UCSD-AML1 (cell line): ENCODE measurements at regions not wholly inside any gene's neighbourhood (a gene's known extent, or its start where the extent isn't known, plus 50 kb on each side); places are given as distances from the start of the nearest gene placed in this dataset.

Experiments
- DNase-seq: peaks from one replicate; lab custom pipeline; 2025; ENCODE audit not compliant: unreplicated experiment; lab: John Stamatoyannopoulos, UW

GRCh38 chr5:52668544-52669185, 119.1 kb upstream of the ITGA1 start:
- DNase-seq: no peak

GRCh38 chr5:52672459-52672858, 115.3 kb upstream of the ITGA1 start:
- DNase-seq: no peak

- no peak for DNase-seq
Observed at GRCh38 chr5:52673495-52673894, 114.2 kb upstream of the ITGA1 start.

- DNase-seq: no peak
Observed at GRCh38 chr5:52674815-52675545, 112.7 kb upstream of the ITGA1 start.

- DNase-seq: no peak
Observed at GRCh38 chr5:52682492-52682891, 105.2 kb upstream of the ITGA1 start.

- DNase-seq: no peak
Observed at GRCh38 chr5:52684051-52684450, 103.7 kb upstream of the ITGA1 start.

DNA sequence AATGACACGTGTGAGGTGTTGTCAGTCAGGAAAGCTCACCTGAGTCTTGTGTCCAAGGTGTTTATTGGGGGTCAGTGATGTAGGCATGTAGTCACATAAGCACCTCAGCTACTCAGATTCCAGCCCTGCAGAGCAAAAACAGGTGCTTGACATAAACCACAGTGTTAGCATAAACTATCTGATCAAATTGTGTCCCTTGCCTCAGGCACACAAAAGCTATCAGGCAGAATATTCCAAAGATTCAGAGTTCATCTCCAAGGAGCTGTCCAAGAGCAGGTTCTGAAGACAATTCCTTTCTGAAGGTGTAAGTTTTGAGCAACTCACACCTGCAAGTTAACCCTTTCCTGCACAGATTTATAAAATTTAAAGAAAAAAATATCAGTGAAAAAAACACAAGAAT, 102.2 kb upstream of the ITGA1 start:
- DNase-seq: no peak

DNA sequence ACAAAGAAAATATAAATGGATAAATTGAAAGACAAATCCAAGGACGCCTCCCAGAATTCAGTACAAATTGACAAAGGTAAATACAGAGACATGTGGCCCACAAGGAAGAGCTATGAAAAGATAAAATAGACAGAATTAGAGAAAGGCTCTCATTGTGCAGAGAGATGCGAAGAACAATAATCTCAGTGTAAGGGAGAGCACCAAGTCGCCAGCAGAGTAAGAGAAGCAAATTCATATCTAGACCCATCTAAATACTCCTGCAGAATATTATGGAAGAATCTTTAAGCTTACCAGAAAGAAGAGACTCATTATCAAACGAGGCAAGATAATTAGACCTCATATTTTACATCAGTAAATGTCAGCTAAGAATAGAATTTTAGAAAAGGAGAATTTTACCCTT, 101.7 kb upstream of the ITGA1 start:
- DNase-seq: no peak

GRCh38 chr5:52690236-52690768, 97.4 kb upstream of the ITGA1 start:
- DNase-seq: no peak

- DNase-seq: no peak
Observed at GRCh38 chr5:52692039-52692438, 95.7 kb upstream of the ITGA1 start.

DNA sequence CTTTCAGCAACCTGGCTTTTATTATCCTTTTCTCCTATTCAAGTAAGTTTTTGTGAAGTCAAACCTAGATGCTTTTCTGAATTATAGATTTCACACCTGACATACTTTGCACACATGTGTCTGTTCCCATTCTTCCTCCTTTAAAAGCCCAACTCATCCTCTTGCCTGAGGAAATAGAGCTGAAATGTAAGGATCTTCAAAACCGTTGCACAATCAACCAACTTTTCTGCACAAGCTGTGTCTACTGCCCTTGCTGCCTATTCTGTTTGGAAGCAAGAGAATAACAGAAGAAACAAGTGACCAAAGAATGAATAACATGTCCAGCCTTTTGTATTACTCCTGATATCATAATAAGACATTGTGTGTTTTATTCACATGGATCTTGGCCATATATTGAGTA, 95.1 kb upstream of the ITGA1 start:
- no peak for DNase-seq

DNA sequence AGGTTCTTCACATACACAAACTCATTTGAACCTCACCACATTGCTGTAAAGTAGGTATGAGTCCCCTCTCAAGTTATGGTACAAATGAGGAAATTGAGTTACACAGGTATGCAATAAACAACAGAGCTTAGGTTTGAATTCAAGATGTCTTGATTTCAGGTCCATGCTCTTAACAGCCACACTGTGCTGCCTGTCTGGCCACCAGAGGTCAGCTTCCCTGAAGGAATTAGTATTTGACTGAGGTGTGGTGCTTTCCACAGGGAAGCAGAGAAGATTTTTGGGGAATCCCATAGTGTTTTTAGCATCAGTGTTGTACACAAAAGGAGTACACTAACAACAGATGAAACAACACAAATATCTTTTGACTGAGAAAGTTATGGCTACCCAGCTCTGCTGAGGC, 94.4 kb upstream of the ITGA1 start:
- no peak for DNase-seq

GRCh38 chr5:52693836-52694235, 93.9 kb upstream of the ITGA1 start:
- no peak for DNase-seq

- DNase-seq: no peak
Observed at GRCh38 chr5:52694648-52695047, 93.1 kb upstream of the ITGA1 start.

- DNase-seq: peak; percentile 8
Observed at GRCh38 chr5:52702877-52703276, 84.8 kb upstream of the ITGA1 start.

GRCh38 chr5:52703321-52703720, 84.4 kb upstream of the ITGA1 start:
- no peak for DNase-seq

DNA sequence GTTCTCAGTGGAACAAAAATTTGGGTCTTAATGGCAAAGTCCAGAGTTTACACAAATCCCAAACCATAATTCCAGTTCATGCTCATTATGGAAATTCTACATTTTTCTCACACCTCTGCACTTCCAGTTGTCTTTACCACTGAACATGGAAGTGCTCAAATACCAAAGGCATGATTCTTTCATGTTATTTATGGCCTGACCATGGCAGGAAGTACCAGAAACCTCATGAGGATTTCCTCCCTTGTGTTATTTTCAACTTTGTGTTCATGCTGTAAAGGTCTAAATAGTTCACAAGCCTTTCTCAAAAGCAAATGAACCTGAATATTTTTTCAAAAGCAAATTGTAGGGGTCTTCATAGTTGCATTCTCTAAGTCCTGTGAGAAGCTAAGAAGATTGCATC, 82.0 kb upstream of the ITGA1 start:
- no peak for DNase-seq

GRCh38 chr5:52706775-52707174, 80.9 kb upstream of the ITGA1 start:
- no peak for DNase-seq

GRCh38 chr5:52707616-52708015, 80.1 kb upstream of the ITGA1 start:
- DNase-seq: no peak

DNA sequence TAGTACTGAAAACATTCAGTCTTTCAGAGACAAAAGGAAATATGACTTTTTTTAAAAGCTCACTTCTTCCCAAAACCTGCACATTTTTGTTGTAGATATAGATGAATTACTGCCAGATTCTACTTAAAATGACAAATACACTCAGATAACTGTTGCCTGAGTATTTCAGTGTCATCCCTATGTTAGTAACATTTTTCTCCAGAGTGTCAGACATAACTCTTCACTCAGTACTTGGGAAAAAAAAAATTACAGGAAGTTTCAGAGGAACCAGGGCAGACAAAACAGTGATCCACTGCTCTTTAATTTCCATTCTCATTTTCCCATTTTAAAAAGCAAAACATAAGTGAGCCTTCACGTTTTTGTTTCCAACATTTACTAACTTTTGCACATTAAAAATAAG, 79.3 kb upstream of the ITGA1 start:
- DNase-seq: no peak

DNA sequence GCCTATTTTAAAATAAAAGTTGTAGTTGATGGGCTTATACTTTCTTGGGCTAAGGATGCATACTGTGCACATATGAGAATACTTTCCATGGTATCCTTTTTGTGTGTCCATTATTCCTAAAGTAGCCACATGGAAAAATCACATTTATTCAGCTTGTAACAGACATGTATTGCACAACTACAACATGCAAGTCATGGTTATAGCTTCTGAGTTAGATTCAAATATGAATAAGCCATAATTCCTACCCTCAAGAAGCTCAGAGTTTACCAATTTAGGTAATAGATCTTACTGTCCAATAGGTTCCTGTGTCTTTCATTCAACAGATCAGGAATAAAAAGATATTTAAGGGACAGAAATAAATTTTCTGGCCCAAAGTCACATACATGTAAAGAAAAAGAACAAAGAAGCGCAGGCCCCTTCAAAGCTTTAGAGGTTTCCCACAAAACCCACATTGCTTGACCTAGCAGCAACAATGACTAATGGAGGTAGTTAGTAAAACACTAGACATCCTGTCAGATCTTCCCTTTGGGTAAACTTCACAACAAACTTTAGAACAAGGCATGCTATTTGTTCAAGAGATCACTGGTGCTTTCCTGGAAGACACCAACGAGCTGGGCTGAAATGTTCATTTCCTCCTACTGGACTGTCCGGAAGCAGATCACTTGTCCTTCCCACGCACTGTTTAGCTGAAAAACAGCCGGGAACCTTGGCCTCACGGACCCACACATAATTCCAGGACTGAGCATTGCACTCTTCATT, 78.4 kb upstream of the ITGA1 start:
- DNase-seq: no peak
